ENCODE measurements at regions not wholly inside any gene's neighbourhood (a gene's known extent, or its start where the extent isn't known, plus 50 kb on each side); places are given as distances from the start of the nearest gene placed in this dataset.

DNA sequence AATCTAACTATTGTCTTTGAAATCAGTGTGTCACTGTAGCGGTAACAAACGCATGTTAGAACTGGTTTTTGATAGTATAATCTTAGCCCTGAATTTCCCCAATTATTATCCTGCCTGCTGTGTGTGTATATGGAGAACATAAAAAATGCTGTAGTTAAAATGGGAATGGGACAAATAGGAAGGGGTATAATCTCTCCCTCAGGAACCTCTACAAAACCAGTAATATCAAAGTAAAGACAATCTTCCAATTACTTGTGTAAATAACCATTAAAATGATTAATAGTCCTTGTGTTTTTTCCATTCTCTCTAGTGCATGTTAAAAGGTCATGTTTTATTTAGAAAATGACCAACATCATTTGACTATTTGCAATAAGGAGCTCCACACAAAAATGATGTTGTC is 200.1 kb upstream of the TMTC1 start:
- TF ChIP-seq, protein P1, sequence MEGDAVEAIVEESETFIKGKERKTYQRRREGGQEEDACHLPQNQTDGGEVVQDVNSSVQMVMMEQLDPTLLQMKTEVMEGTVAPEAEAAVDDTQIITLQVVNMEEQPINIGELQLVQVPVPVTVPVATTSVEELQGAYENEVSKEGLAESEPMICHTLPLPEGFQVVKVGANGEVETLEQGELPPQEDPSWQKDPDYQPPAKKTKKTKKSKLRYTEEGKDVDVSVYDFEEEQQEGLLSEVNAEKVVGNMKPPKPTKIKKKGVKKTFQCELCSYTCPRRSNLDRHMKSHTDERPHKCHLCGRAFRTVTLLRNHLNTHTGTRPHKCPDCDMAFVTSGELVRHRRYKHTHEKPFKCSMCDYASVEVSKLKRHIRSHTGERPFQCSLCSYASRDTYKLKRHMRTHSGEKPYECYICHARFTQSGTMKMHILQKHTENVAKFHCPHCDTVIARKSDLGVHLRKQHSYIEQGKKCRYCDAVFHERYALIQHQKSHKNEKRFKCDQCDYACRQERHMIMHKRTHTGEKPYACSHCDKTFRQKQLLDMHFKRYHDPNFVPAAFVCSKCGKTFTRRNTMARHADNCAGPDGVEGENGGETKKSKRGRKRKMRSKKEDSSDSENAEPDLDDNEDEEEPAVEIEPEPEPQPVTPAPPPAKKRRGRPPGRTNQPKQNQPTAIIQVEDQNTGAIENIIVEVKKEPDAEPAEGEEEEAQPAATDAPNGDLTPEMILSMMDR (IDR thresholded peaks at IDR 0.05; ENCODE audit: extremely low read depth, insufficient read depth, missing control alignments) = no peak
- DNase-seq (ENCODE audit: low spot score) = no peak
- in situ Hi-C loops (cut with MboI; ENCODE audit: low pct_unique_long_range_greater_than_20kb, low sequenced_read_pairs, unreplicated experiment) = no loop called here

DNA sequence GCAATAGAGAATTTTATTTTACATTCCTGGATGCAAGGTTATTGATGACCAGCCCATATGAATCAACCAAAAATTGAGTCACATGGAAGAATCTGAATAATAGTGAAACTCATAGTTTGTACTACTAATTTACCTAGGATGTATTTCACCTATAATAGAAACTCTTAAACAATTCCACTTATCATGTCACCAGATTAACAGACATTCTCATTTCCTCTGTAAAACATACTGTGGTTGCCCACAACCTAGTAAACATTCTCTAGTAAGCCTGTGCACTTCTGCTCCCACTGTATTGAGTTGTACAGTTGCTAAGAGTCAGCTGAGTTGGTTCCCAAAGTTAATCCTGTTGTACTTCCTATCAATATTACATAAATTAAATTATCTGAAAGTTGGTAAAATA is 196.6 kb upstream of the TMTC1 start:
- no peak for DNase-seq (ENCODE audit: low spot score)
- TF ChIP-seq, protein P1 (IDR thresholded peaks at IDR 0.05; ENCODE audit: extremely low read depth, insufficient read depth, missing control alignments) = no peak
- in situ Hi-C loops (cut with MboI; ENCODE audit: low pct_unique_long_range_greater_than_20kb, low sequenced_read_pairs, unreplicated experiment) = no loop called here

DNA sequence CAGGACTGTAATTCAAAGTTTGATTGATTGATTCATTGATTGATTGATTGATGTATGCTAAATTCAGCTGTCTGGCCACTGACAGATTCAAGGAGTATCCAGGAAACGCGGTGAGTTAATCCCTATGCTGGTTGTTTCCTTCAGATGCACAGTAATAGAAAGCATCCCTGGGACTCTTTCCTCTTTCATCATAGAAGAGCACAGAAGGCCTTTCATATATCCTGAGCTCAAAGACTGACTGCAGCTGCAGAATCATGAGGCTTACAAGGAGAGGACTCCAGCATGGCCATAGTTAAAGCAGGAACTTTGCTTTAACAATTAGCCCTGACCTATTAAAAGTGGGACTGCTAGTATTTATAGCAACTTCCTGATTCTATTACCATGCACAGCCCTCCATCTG is 187.7 kb upstream of the TMTC1 start:
- in situ Hi-C loops (cut with MboI; ENCODE audit: low pct_unique_long_range_greater_than_20kb, low sequenced_read_pairs, unreplicated experiment) = no loop called here
- no peak for DNase-seq (ENCODE audit: low spot score)
- TF ChIP-seq, protein P1 (IDR thresholded peaks at IDR 0.05; ENCODE audit: extremely low read depth, insufficient read depth, missing control alignments) = no peak

DNA sequence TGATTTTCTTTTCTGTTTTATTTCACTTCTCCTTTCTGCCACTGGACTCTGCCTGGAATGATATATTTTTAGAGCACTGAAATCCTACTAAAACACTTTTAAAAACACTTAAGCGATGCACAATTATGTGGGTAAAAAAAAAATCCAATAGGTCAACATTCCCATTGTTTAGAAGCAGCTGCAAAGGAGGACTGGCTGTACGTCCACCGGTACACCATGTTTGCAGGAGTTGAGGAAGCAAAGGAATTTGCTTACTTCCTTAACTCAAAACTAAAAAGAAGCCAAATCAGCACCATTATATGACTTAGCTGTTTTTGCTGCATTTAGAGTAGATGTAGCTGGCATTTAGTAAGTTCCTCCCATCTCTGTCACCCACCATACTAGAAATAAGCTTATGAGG is 186.8 kb upstream of the TMTC1 start:
- TF ChIP-seq, protein P1 (IDR thresholded peaks at IDR 0.05; ENCODE audit: extremely low read depth, insufficient read depth, missing control alignments) = no peak
- in situ Hi-C loops (cut with MboI; ENCODE audit: low pct_unique_long_range_greater_than_20kb, low sequenced_read_pairs, unreplicated experiment) = no loop called here
- no peak for DNase-seq (ENCODE audit: low spot score)

DNA sequence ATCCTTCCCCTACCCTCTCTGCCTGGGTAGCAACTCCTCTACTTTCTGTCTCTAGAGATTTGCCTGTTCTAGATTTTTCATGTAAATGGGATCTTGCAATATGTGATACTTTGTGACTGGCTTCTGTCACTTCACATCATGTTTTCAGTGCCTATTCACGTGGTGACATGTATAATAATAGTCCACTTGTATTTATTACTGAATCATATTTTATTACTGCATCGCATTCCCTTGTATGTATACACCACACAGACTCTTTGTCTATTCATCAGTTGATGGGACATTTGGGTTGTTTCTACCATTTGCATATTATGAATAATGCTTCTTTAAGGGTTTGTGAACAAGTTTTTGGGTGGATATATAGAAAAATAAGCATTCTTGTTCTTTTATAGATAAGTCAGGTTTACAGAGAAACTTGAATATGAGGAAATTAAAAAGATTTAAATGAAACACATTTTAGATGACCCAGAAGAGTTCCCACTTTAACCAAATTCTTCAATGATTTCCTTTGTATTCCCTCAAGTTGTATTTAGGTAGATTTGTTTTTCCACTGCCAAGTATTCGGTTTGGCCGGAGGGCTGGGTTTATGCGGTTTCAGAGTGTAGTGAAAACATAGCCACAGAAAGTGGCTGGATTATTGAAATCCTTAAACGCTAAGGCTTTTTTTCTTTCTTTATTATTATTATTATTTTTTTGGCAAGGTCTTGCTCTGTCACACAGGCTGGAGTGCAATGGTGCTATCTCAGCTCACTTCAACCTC is 178.7 kb upstream of the TMTC1 start:
- TF ChIP-seq, protein P1 (IDR thresholded peaks at IDR 0.05; ENCODE audit: extremely low read depth, insufficient read depth, missing control alignments) = no peak
- in situ Hi-C loops (cut with MboI; ENCODE audit: low pct_unique_long_range_greater_than_20kb, low sequenced_read_pairs, unreplicated experiment) = no loop called here
- no peak for DNase-seq (ENCODE audit: low spot score)

DNA sequence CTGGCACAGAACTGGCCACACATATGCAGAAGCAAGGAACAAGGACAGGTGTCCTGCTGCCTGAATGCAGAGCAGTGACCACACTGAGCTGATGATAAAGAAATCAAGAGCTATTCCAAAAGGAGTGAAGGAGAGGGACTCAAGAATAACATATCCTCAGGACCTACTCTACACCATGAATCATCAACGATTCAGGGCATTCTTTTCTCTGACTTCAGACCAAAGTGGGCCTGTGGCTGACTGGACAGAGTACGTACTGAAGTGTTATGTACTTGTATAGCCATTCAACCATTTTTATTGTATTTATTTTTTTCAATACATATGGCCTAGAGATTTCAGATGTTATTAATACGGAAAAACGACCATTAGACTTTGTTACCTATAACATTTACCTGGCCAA is 177.5 kb upstream of the TMTC1 start:
- in situ Hi-C loops (cut with MboI; ENCODE audit: low pct_unique_long_range_greater_than_20kb, low sequenced_read_pairs, unreplicated experiment) = no loop called here
- TF ChIP-seq, protein P1 (IDR thresholded peaks at IDR 0.05; ENCODE audit: extremely low read depth, insufficient read depth, missing control alignments) = no peak
- DNase-seq (ENCODE audit: low spot score) = no peak

Data from GM13977 (cell line).